HL-60 (cell line): ENCODE measurements at regions not wholly inside any gene's neighbourhood (a gene's known extent, or its start where the extent isn't known, plus 50 kb on each side); places are given as distances from the start of the nearest gene placed in this dataset.
"Not testable (repeated sequence)": the region's sequence is repeated elsewhere in the genome, so short reads cannot be mapped to it uniquely, and the experiment has no call there.

Experiments used
- DNase-seq, 2 experiments: peaks; one replicate each; pipeline ENCODE4 v3.0.0-alpha.2; 2010 to 2020; ENCODE audit warnings: low read depth in 1 of 2, low spot score in 1 of 2
- H3K27ac ChIP-seq: fragments of 250-450 bp; sonication (Bioruptor Pico); replicated peaks from 2 replicates; pipeline ENCODE4 v1.5.1; 2020; ENCODE audit warnings: mild to moderate bottlenecking, moderate library complexity
- H3K27me3 ChIP-seq: fragments of 250-450 bp; sonication (Bioruptor Pico); 2 replicates; pipeline ENCODE4 v1.5.1; 2021; ENCODE audit warnings: mild to moderate bottlenecking, moderate library complexity; ENCODE audit not compliant: insufficient read depth, poor library complexity, severe bottlenecking
- H3K4me3 ChIP-seq: replicated peaks from 2 replicates; pipeline ENCODE4 v1.5.1; 2011; ENCODE audit warnings: mild to moderate bottlenecking, control low read depth, low read length; ENCODE audit not compliant: insufficient read depth
- CTCF ChIP-seq: IDR thresholded peaks from one replicate; pipeline ENCODE4 v1.5.1; 2011; ENCODE audit warnings: low read length, control low read depth, inconsistent platforms; ENCODE audit not compliant: insufficient read depth
- GABPA ChIP-seq: IDR thresholded peaks from 2 replicates; pipeline ENCODE4 v1.6.1; 2012; ENCODE audit warnings: low read depth
- POLR2AphosphoS5 ChIP-seq: IDR thresholded peaks from 2 replicates; pipeline ENCODE4 v1.6.1; 2012; ENCODE audit warnings: low read depth
- REST ChIP-seq: IDR thresholded peaks from 2 replicates; pipeline ENCODE4 v1.6.1; 2012; ENCODE audit warnings: low read depth; ENCODE audit not compliant: insufficient replicate concordance
- SPI1 ChIP-seq: IDR thresholded peaks from 2 replicates; pipeline ENCODE4 v1.6.1; 2012; ENCODE audit warnings: low read depth, mild to moderate bottlenecking, borderline replicate concordance

DNA sequence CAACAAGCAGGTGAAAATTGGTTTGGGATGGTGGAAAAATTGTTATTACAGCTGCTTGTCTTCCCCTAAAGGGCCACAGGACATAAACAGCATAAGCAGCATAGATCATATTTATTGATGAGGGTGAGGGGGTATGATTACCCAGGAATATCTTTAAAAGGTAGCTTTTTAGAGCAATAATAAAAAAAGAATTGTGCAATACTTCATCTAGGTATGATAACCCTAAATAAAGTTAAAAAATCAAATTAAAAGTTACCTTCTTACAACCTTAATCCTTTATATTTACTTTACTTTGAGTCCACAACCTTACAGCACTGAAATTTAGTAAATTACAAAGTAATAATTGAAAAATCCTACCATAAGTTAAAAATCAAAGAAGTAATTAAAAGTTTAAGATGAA lies 653.3 kb upstream of the RGS18 start:
- no peak for DNase-seq
- Histone ChIP-seq H3K27me3 (no peaks in the 10 kb centered on the region), H3K27ac (no peak overlapping the region), H3K4me3 (no peak overlapping the region)
- TF ChIP-seq CTCF = no peak
- TF ChIP-seq POLR2AphosphoS5 = no peak
- TF ChIP-seq SPI1 = no peak
- TF ChIP-seq REST = no peak
- TF ChIP-seq GABPA = no peak

DNA sequence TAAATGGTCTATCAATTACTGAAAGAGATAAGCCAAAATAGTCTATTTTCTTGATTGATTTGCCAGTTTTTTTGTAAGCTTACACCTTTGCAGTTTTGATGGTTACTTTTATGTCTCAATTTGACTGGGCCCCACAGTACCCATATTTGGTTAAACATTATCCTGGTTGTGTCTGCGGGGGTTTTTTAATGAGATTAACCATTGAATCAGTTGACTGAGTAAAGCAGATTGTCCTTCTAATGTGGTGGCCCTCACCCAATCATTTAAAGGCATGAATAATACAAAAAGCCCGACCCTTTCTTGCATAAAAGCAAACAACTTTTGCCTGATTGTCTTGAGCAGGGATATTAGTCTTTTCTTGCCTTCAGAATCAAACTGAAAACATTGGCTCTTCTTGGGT lies 650.0 kb upstream of the RGS18 start:
- no peak for DNase-seq
- no peak overlapping the region for H3K27ac ChIP-seq
- no peak overlapping the region for H3K4me3 ChIP-seq
- TF ChIP-seq SPI1 (no peak), POLR2AphosphoS5 (no peak), CTCF (no peak), GABPA (no peak), REST (no peak)
- H3K27me3 ChIP-seq = no peaks in the 10 kb centered on the region

DNA sequence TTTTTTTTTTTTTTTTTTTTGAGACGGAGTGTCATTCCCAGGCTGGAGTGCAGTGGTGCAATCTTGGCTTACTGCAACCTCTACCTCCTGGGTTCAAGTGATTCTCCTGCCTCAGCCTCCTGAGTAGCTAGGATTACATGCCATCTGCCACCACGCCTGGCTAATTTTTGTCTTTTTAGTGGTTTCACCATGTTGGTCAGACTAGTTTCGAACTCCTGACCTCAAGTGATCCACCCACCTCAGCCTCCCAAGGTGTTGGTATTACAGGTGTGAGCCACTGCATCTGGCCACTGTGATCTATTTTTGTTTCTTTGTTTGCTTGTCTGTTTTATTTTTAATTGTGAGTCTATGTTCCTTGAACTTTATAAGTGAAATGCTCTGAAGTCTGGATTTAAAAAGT lies 646.8 kb upstream of the RGS18 start:
- not testable (repeated sequence) for H3K27ac ChIP-seq, H3K27me3 ChIP-seq, DNase-seq, H3K4me3 ChIP-seq

DNA sequence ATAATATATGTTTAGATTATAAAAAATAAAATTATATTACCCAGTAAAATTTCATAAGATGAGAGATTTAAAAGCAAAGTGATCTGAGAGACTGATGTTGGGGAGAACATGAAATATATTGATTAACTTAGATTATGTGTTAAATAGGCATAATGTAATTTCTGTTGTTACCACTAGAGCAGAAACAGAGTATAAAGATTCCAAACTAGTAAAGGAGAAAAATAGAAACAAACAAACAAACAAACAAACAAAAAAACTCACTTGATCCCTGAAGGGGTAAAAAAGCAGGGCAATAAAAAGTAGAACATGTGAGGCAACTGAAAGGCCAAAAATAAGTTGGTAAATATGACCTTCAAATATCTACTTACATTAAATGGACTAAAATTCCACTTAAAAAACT lies 640.4 kb upstream of the RGS18 start:
- Histone ChIP-seq H3K4me3 (no peak overlapping the region), H3K27me3 (no peaks in the 10 kb centered on the region), H3K27ac (no peak overlapping the region)
- DNase-seq = no peak
- no peak for TF ChIP-seq SPI1
- TF ChIP-seq POLR2AphosphoS5 = no peak
- TF ChIP-seq CTCF = no peak
- TF ChIP-seq GABPA = no peak
